ENCODE measurements at regions not wholly inside any gene's neighbourhood (a gene's known extent, or its start where the extent isn't known, plus 50 kb on each side); places are given as distances from the start of the nearest gene placed in this dataset.
"Not testable (repeated sequence)": the region's sequence is repeated elsewhere in the genome, so short reads cannot be mapped to it uniquely, and the experiment has no call there.

DNA sequence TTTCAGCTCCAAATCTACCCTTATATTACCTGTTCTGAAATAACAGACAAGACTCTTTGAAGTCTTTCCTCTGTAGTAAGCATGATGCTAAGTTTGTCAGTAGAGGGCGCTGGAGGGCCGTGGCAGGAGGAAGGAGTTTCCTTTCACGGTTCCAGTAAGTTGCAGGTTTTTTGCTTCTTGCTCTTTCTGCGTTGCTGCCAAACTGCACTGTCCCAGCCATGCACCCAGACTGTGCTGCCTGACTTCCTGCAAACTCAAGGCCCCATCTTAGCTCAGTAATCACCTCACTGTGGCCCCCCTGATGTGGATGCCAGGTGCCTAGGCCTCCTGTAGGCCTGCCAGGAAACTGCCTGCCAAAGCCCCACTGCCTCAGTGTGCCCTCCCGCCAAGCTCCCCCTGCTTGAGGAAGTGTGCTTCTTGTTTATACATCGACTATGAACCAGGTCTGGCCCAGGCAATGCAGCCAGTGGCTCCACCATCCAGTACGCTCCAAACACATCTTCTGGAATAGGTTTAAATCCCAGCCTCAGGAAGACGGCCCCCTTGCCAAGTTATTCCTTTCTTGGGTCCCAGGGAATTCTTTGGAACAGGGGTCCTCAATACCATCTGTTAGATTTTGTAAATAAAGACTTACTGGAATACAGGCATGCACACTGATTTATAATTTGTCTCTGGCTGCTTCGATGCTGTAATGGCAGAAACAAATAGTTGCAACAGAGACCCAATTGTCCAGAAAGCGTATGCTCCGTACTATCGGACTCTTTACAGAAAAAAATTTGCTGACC, 193.7 kb upstream of the LRIG3 start:
- WGBS (ENCODE audit: insufficient coverage): 28% methylated on average over 4 of the region's 12 CpGs
- Histone ChIP-seq H4K20me1 (ENCODE audit: control insufficient read depth, insufficient read depth, low read length, poor library complexity, severe bottlenecking) (no peaks in the 10 kb centered on the region), H3K9me3 (ENCODE audit: control extremely low read depth in 1 of 3, control insufficient read depth in 2 of 3, insufficient read depth in 1 of 3, low read length in 2 of 3) (no peaks in the 10 kb centered on the region), H3K36me3 (replicated peaks in 1 of 2; ENCODE audit: control extremely low read depth in 1 of 2, control insufficient read depth in 1 of 2, extremely low read depth in 1 of 2, insufficient read depth in 2 of 2, low read length in 1 of 2) (no peaks in the 10 kb centered on the region), H3K4me2 (replicated peaks; ENCODE audit: low read depth, low read length, poor library complexity, severe bottlenecking) (no peak overlapping the region), H3K27ac (ENCODE audit: low read length in 2 of 2) (no peak overlapping the region), H3K4me3 (ENCODE audit: control extremely low read depth in 1 of 5, extremely low read depth in 1 of 5, insufficient read depth in 1 of 5, low read depth in 2 of 5, low read length in 4 of 5) (no peak overlapping the region), H3K79me2 (ENCODE audit: control insufficient read depth, insufficient read depth, low read length) (no peaks in the 10 kb centered on the region), H3K27me3 (replicated peaks in 1 of 4; ENCODE audit: control extremely low read depth in 1 of 4, control insufficient read depth in 3 of 4, insufficient read depth in 4 of 4, low read length in 3 of 4) (no peaks in the 10 kb centered on the region), H3K9ac (ENCODE audit: low read length) (no peak overlapping the region), H2AFZ (ENCODE audit: insufficient read depth, low read depth, low read length, poor library complexity, severe bottlenecking) (no peak overlapping the region), H3K4me1 (ENCODE audit: control insufficient read depth in 2 of 2, insufficient read depth in 2 of 2, low read length in 2 of 2) (no peaks in the 10 kb centered on the region)
- no peaks in the 10 kb centered on the region for H3K4me1 Mint-ChIP-seq
- ChIA-PET CTCF (no interaction called here), POLR2A (no interaction called here)
- ATAC-seq (ENCODE audit: low read depth) (no peak), DNase-seq (peak; percentile 5)
- TF ChIP-seq EZH2 (IDR thresholded peaks at IDR 0.05; ENCODE audit: borderline replicate concordance, insufficient read depth, low read depth, low read length, poor library complexity, severe bottlenecking): no peak
- TF ChIP-seq, protein P1, sequence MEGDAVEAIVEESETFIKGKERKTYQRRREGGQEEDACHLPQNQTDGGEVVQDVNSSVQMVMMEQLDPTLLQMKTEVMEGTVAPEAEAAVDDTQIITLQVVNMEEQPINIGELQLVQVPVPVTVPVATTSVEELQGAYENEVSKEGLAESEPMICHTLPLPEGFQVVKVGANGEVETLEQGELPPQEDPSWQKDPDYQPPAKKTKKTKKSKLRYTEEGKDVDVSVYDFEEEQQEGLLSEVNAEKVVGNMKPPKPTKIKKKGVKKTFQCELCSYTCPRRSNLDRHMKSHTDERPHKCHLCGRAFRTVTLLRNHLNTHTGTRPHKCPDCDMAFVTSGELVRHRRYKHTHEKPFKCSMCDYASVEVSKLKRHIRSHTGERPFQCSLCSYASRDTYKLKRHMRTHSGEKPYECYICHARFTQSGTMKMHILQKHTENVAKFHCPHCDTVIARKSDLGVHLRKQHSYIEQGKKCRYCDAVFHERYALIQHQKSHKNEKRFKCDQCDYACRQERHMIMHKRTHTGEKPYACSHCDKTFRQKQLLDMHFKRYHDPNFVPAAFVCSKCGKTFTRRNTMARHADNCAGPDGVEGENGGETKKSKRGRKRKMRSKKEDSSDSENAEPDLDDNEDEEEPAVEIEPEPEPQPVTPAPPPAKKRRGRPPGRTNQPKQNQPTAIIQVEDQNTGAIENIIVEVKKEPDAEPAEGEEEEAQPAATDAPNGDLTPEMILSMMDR (IDR thresholded peaks at IDR 0.05): peak; percentile 41
- H3K27me3 Mint-ChIP-seq: no peaks in the 10 kb centered on the region
- no peak overlapping the region for H3K27ac Mint-ChIP-seq
- H3K9me3 Mint-ChIP-seq (ENCODE audit: insufficient read depth): no peaks in the 10 kb centered on the region
- intact Hi-C loops (cut with micrococcal nuclease): no loop called here
- no peak overlapping the region for H3K4me3 Mint-ChIP-seq

DNA sequence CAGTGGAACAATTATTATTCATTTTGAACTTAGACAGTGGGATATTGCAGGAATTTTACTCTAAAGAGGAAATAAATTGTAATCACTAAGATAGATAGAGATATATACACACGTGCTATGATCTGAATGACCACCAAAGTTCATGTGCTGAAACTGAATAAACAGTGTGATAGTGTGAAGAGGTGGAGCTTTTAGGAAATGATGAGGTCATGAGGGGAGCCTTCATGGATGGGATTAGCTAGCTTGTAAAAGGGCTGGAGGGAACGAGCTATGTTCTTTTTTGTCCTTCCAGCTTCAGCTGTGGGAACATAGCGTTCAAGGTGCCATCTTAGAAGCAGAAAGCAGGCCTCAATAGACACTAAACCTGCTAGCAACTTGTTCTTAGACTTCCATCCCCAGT, 191.5 kb upstream of the LRIG3 start:
- no peaks in the 10 kb centered on the region for H3K79me2 ChIP-seq (ENCODE audit: control insufficient read depth, insufficient read depth, low read length)
- no peak overlapping the region for H3K9ac ChIP-seq (ENCODE audit: low read length)
- Mint-ChIP-seq H3K27me3 (no peaks in the 10 kb centered on the region), H3K9me3 (ENCODE audit: insufficient read depth) (no peaks in the 10 kb centered on the region), H3K4me1 (no peaks in the 10 kb centered on the region), H3K27ac (no peak overlapping the region), H3K4me3 (no peak overlapping the region)
- no peak overlapping the region for H3K27ac ChIP-seq (ENCODE audit: low read length in 2 of 2)
- DNase-seq (no peak), ATAC-seq (ENCODE audit: low read depth) (no peak)
- no peak for TF ChIP-seq EZH2 (IDR thresholded peaks at IDR 0.05; ENCODE audit: borderline replicate concordance, insufficient read depth, low read depth, low read length, poor library complexity, severe bottlenecking)
- TF ChIP-seq, protein P1 (IDR thresholded peaks at IDR 0.05): no peak
- WGBS (ENCODE audit: insufficient coverage): 83% methylated on average over 3 of the region's 3 CpGs
- no peak overlapping the region for H2AFZ ChIP-seq (ENCODE audit: insufficient read depth, low read depth, low read length, poor library complexity, severe bottlenecking)
- H3K4me3 ChIP-seq (ENCODE audit: control extremely low read depth in 1 of 5, extremely low read depth in 1 of 5, insufficient read depth in 1 of 5, low read depth in 2 of 5, low read length in 4 of 5): no peak overlapping the region
- CTCF ChIA-PET: no interaction called here
- POLR2A ChIA-PET: no interaction called here
- intact Hi-C loops (cut with micrococcal nuclease): no loop called here
- no peaks in the 10 kb centered on the region for H4K20me1 ChIP-seq (ENCODE audit: control insufficient read depth, insufficient read depth, low read length, poor library complexity, severe bottlenecking)
- no peaks in the 10 kb centered on the region for H3K9me3 ChIP-seq (ENCODE audit: control extremely low read depth in 1 of 3, control insufficient read depth in 2 of 3, insufficient read depth in 1 of 3, low read length in 2 of 3)
- H3K4me1 ChIP-seq (ENCODE audit: control insufficient read depth in 2 of 2, insufficient read depth in 2 of 2, low read length in 2 of 2): no peaks in the 10 kb centered on the region
- H3K36me3 ChIP-seq (replicated peaks in 1 of 2; ENCODE audit: control extremely low read depth in 1 of 2, control insufficient read depth in 1 of 2, extremely low read depth in 1 of 2, insufficient read depth in 2 of 2, low read length in 1 of 2): no peaks in the 10 kb centered on the region
- H3K4me2 ChIP-seq (replicated peaks; ENCODE audit: low read depth, low read length, poor library complexity, severe bottlenecking): no peak overlapping the region
- H3K27me3 ChIP-seq (replicated peaks in 1 of 4; ENCODE audit: control extremely low read depth in 1 of 4, control insufficient read depth in 3 of 4, insufficient read depth in 4 of 4, low read length in 3 of 4): no peaks in the 10 kb centered on the region

DNA sequence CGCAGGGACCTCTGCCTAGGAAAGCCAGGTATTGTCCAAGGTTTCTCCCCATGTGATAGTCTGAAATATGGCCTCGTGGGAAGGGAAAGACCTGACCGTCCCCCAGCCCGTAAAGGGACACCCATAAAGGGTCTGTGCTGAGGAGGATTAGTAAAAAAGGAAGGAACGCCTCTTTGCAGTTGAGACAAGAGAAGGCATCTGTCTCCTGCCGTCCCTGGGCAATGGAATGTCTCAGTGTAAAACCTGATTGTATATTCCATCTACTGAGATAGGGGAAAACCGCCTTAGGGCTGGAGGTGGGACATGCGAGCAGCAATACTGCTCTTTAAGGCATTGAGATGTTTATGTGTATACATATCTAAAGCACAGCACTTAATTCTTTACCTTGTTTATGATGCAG, 188.2 kb upstream of the LRIG3 start:
- H3K27me3 Mint-ChIP-seq; H3K27me3 ChIP-seq (replicated peaks in 1 of 4; ENCODE audit: control extremely low read depth in 1 of 4, control insufficient read depth in 3 of 4, insufficient read depth in 4 of 4, low read length in 3 of 4); H3K4me1 ChIP-seq (ENCODE audit: control insufficient read depth in 2 of 2, insufficient read depth in 2 of 2, low read length in 2 of 2); H3K27ac ChIP-seq (ENCODE audit: low read length in 2 of 2); H3K27ac Mint-ChIP-seq; intact Hi-C loops (cut with micrococcal nuclease); H3K4me2 ChIP-seq (replicated peaks; ENCODE audit: low read depth, low read length, poor library complexity, severe bottlenecking); H3K4me3 ChIP-seq (ENCODE audit: control extremely low read depth in 1 of 5, extremely low read depth in 1 of 5, insufficient read depth in 1 of 5, low read depth in 2 of 5, low read length in 4 of 5); CTCF ChIA-PET; H3K36me3 ChIP-seq (replicated peaks in 1 of 2; ENCODE audit: control extremely low read depth in 1 of 2, control insufficient read depth in 1 of 2, extremely low read depth in 1 of 2, insufficient read depth in 2 of 2, low read length in 1 of 2); H3K9me3 ChIP-seq (ENCODE audit: control extremely low read depth in 1 of 3, control insufficient read depth in 2 of 3, insufficient read depth in 1 of 3, low read length in 2 of 3); H3K4me3 Mint-ChIP-seq; POLR2A ChIA-PET; H3K79me2 ChIP-seq (ENCODE audit: control insufficient read depth, insufficient read depth, low read length); H2AFZ ChIP-seq (ENCODE audit: insufficient read depth, low read depth, low read length, poor library complexity, severe bottlenecking); ATAC-seq (ENCODE audit: low read depth); H3K4me1 Mint-ChIP-seq; DNase-seq; H3K9me3 Mint-ChIP-seq (ENCODE audit: insufficient read depth); H4K20me1 ChIP-seq (ENCODE audit: control insufficient read depth, insufficient read depth, low read length, poor library complexity, severe bottlenecking); H3K9ac ChIP-seq (ENCODE audit: low read length): not testable (repeated sequence)
- 83% methylated on average over 4 of the region's 8 CpGs for WGBS (ENCODE audit: insufficient coverage)

All from B cell (primary cell).